Stomach smooth muscle (tissue), 2 donors: ENCODE measurements at regions not wholly inside any gene's neighbourhood (a gene's known extent, or its start where the extent isn't known, plus 50 kb on each side); places are given as distances from the start of the nearest gene placed in this dataset.

ENCODE experiments used
- H3K27ac ChIP-seq: one replicate; pipeline ENCODE4 v1.7.0; 2013; ENCODE audit warnings: mild to moderate bottlenecking, low read length, inconsistent platforms
- H3K27me3 ChIP-seq, 2 donors: one replicate each; pipeline ENCODE4 v1.7.0; 2013; ENCODE audit warnings: low read length in 2 of 2; ENCODE audit not compliant: insufficient read depth in 2 of 2, control insufficient read depth in 1 of 2
- H3K36me3 ChIP-seq, 2 donors: one replicate each; pipeline ENCODE4 v1.7.0; 2013; ENCODE audit warnings: low read length in 2 of 2; ENCODE audit not compliant: control insufficient read depth in 2 of 2, insufficient read depth in 2 of 2
- H3K4me1 ChIP-seq: one replicate; pipeline ENCODE4 v1.7.0; 2013; ENCODE audit warnings: low read length; ENCODE audit not compliant: control insufficient read depth, insufficient read depth
- H3K4me3 ChIP-seq, 2 donors: one replicate each; pipeline ENCODE4 v1.7.0; 2013; ENCODE audit warnings: low read length in 2 of 2
- H3K9ac ChIP-seq, 2 donors: one replicate each; pipeline ENCODE4 v1.7.0; 2013; ENCODE audit warnings: low read length in 2 of 2, mild to moderate bottlenecking in 1 of 2
- H3K9me3 ChIP-seq, 2 donors: one replicate each; pipeline ENCODE4 v1.7.0; 2013; ENCODE audit warnings: low read length in 2 of 2; ENCODE audit not compliant: control insufficient read depth in 2 of 2
- donor health status: healthy.
- donor health status: Pancreatic carcinoma.

- H3K27me3 ChIP-seq: no peaks in the 10 kb centered on the region
- no peak overlapping the region for H3K4me3 ChIP-seq
- H3K4me1 ChIP-seq: no peaks in the 10 kb centered on the region
- no peak overlapping the region for H3K27ac ChIP-seq
- no peaks in the 10 kb centered on the region for H3K9me3 ChIP-seq
- no peaks in the 10 kb centered on the region for H3K36me3 ChIP-seq
- no peak overlapping the region for H3K9ac ChIP-seq
Measured at GRCh38 chr6:94130478-94130877, 711.1 kb upstream of the EPHA7 start.

GRCh38 chr6:94129926-94130325 is 710.6 kb upstream of the EPHA7 start:
- no peaks in the 10 kb centered on the region for H3K9me3 ChIP-seq
- H3K36me3 ChIP-seq: no peaks in the 10 kb centered on the region
- H3K4me3 ChIP-seq: no peak overlapping the region
- no peak overlapping the region for H3K9ac ChIP-seq
- H3K27ac ChIP-seq: no peak overlapping the region
- no peaks in the 10 kb centered on the region for H3K27me3 ChIP-seq
- H3K4me1 ChIP-seq: no peaks in the 10 kb centered on the region

- H3K9ac ChIP-seq: no peak overlapping the region
- no peaks in the 10 kb centered on the region for H3K27me3 ChIP-seq
- H3K36me3 ChIP-seq: no peaks in the 10 kb centered on the region
- H3K4me3 ChIP-seq: no peak overlapping the region
- H3K9me3 ChIP-seq: no peaks in the 10 kb centered on the region
- no peak overlapping the region for H3K27ac ChIP-seq
- H3K4me1 ChIP-seq: no peaks in the 10 kb centered on the region
Measured at GRCh38 chr6:94127716-94128115, 708.4 kb upstream of the EPHA7 start.

GRCh38 chr6:94124333-94124732 is 705.0 kb upstream of the EPHA7 start:
- Histone ChIP-seq H3K36me3 (no peaks in the 10 kb centered on the region), H3K9ac (no peak overlapping the region), H3K9me3 (no peaks in the 10 kb centered on the region), H3K27ac (no peak overlapping the region), H3K4me3 (no peak overlapping the region), H3K27me3 (no peaks in the 10 kb centered on the region), H3K4me1 (no peaks in the 10 kb centered on the region)

- no peak overlapping the region for H3K4me3 ChIP-seq
- no peak overlapping the region for H3K27ac ChIP-seq
- no peaks in the 10 kb centered on the region for H3K4me1 ChIP-seq
- no peaks in the 10 kb centered on the region for H3K27me3 ChIP-seq
- no peaks in the 10 kb centered on the region for H3K36me3 ChIP-seq
- H3K9me3 ChIP-seq: no peaks in the 10 kb centered on the region
- no peak overlapping the region for H3K9ac ChIP-seq
Measured at GRCh38 chr6:94121094-94121493, 701.7 kb upstream of the EPHA7 start.

GRCh38 chr6:94099072-94099471 is 679.7 kb upstream of the EPHA7 start:
- Histone ChIP-seq H3K27ac (no peak overlapping the region), H3K9me3 (no peaks in the 10 kb centered on the region), H3K4me3 (no peak overlapping the region), H3K4me1 (no peaks in the 10 kb centered on the region), H3K9ac (no peak overlapping the region), H3K36me3 (no peaks in the 10 kb centered on the region), H3K27me3 (no peaks in the 10 kb centered on the region)

GRCh38 chr6:94095961-94096360 is 676.6 kb upstream of the EPHA7 start:
- no peak overlapping the region for H3K27ac ChIP-seq
- no peaks in the 10 kb centered on the region for H3K36me3 ChIP-seq
- no peak overlapping the region for H3K4me3 ChIP-seq
- H3K9ac ChIP-seq: no peak overlapping the region
- no peaks in the 10 kb centered on the region for H3K9me3 ChIP-seq
- no peaks in the 10 kb centered on the region for H3K27me3 ChIP-seq
- H3K4me1 ChIP-seq: no peaks in the 10 kb centered on the region

- H3K9ac ChIP-seq: no peak overlapping the region
- H3K4me1 ChIP-seq: no peaks in the 10 kb centered on the region
- H3K36me3 ChIP-seq: no peaks in the 10 kb centered on the region
- no peak overlapping the region for H3K27ac ChIP-seq
- no peaks in the 10 kb centered on the region for H3K9me3 ChIP-seq
- H3K4me3 ChIP-seq: no peak overlapping the region
- no peaks in the 10 kb centered on the region for H3K27me3 ChIP-seq
Measured at GRCh38 chr6:94089941-94090340, 670.6 kb upstream of the EPHA7 start.

GRCh38 chr6:94088870-94089269 is 669.5 kb upstream of the EPHA7 start:
- Histone ChIP-seq H3K4me1 (no peaks in the 10 kb centered on the region), H3K9me3 (no peaks in the 10 kb centered on the region)

GRCh38 chr6:94074764-94075163 is 655.4 kb upstream of the EPHA7 start:
- Histone ChIP-seq H3K4me1 (no peaks in the 10 kb centered on the region), H3K27ac (no peak overlapping the region), H3K27me3 (no peaks in the 10 kb centered on the region), H3K36me3 (no peaks in the 10 kb centered on the region), H3K4me3 (no peak overlapping the region), H3K9ac (no peak overlapping the region), H3K9me3 (no peaks in the 10 kb centered on the region)

More at GRCh38 chr6:94088870-94089269, 669.5 kb upstream of the EPHA7 start:
- H3K27me3 ChIP-seq: no peaks in the 10 kb centered on the region
- no peak overlapping the region for H3K4me3 ChIP-seq
- H3K36me3 ChIP-seq: no peaks in the 10 kb centered on the region
- no peak overlapping the region for H3K27ac ChIP-seq
- no peak overlapping the region for H3K9ac ChIP-seq

GRCh38 chr6:94071835-94072234 is 652.5 kb upstream of the EPHA7 start:
- Histone ChIP-seq H3K27ac (no peak overlapping the region), H3K9ac (no peak overlapping the region), H3K27me3 (no peaks in the 10 kb centered on the region), H3K36me3 (no peaks in the 10 kb centered on the region), H3K4me1 (no peaks in the 10 kb centered on the region), H3K9me3 (no peaks in the 10 kb centered on the region), H3K4me3 (no peak overlapping the region)
